SK-N-SH treated with all-trans-retinoic acid at 6 μM for 48 hours (cell line): ENCODE measurements at regions not wholly inside any gene's neighbourhood (a gene's known extent, or its start where the extent isn't known, plus 50 kb on each side); places are given as distances from the start of the nearest gene placed in this dataset.

Experiments used
- BACH2 ChIP-seq: fragments of 250-450 bp; sonication (Bioruptor Pico); IDR thresholded peaks from 2 replicates; pipeline ENCODE4 v1.9.0; 2021; ENCODE audit warnings: mild to moderate bottlenecking, borderline replicate concordance
- CSDC2 ChIP-seq: fragments of 250-450 bp; sonication (Bioruptor Pico); IDR thresholded peaks from 2 replicates; pipeline ENCODE4 v1.5.0; 2020; ENCODE audit warnings: mild to moderate bottlenecking, moderate library complexity
- PATZ1 ChIP-seq: fragments of 250-450 bp; sonication (Bioruptor Pico); IDR thresholded peaks from 2 replicates; pipeline ENCODE4 v1.8.0; 2020; ENCODE audit warnings: mild to moderate bottlenecking, moderate library complexity, borderline replicate concordance
- ZFP3 ChIP-seq: fragments of 250-450 bp; sonication (Bioruptor Pico); IDR thresholded peaks from 2 replicates; pipeline ENCODE4 v1.5.0; 2020; ENCODE audit warnings: mild to moderate bottlenecking, moderate library complexity
- ZFP30 ChIP-seq: fragments of 450-650 bp; formaldehyde crosslinking; IDR thresholded peaks from 2 replicates; pipeline ENCODE4 v1.5.0; 2022; ENCODE audit warnings: mild to moderate bottlenecking, moderate library complexity

GRCh38 chr2:221347471-221347870, 224.6 kb downstream of the EPHA4 start:
- TF ChIP-seq PATZ1 (CRISPR knock-in tag) (no peak), CSDC2 (CRISPR knock-in tag) (no peak), ZFP3 (no peak), BACH2 (no peak), ZFP30 (CRISPR knock-in tag) (no peak)
